ENCODE measurements at regions not wholly inside any gene's neighbourhood (a gene's known extent, or its start where the extent isn't known, plus 50 kb on each side); places are given as distances from the start of the nearest gene placed in this dataset.
A peak's percentile ranks its signal among the peaks of the same experiment; 100 is the strongest.
"Not testable (repeated sequence)": the region's sequence is repeated elsewhere in the genome, so short reads cannot be mapped to it uniquely, and the experiment has no call there.

DNA sequence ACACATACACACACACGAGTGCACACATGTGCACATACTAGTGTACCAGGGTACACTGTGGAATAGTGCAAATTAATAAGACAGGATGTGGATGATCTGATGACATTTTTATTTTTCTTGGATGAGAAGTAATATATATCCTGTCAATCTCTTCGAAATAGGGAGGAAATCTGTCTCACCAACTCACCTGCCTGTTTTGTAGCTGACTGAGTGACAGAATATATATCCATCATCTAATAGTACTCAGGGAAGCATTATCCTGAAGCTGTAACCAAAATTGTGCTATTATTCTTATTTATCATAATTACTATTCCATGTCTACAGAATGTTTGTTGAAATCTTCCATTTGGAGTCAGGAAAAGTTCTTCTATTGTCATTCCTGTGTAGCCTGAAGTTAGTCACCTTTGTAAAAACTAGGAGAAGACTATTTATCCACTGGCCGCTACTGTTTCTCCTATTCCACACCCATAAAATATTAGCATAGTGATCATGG, 888.0 kb downstream of the TRAM1L1 start:
- no peak for FAIRE-seq
- no peak for DNase-seq (ENCODE audit: insufficient read length, low spot score)
- TF ChIP-seq, protein P1, sequence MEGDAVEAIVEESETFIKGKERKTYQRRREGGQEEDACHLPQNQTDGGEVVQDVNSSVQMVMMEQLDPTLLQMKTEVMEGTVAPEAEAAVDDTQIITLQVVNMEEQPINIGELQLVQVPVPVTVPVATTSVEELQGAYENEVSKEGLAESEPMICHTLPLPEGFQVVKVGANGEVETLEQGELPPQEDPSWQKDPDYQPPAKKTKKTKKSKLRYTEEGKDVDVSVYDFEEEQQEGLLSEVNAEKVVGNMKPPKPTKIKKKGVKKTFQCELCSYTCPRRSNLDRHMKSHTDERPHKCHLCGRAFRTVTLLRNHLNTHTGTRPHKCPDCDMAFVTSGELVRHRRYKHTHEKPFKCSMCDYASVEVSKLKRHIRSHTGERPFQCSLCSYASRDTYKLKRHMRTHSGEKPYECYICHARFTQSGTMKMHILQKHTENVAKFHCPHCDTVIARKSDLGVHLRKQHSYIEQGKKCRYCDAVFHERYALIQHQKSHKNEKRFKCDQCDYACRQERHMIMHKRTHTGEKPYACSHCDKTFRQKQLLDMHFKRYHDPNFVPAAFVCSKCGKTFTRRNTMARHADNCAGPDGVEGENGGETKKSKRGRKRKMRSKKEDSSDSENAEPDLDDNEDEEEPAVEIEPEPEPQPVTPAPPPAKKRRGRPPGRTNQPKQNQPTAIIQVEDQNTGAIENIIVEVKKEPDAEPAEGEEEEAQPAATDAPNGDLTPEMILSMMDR (IDR thresholded peaks at IDR 0.05; ENCODE audit: insufficient read depth, missing control alignments), result no peak

DNA sequence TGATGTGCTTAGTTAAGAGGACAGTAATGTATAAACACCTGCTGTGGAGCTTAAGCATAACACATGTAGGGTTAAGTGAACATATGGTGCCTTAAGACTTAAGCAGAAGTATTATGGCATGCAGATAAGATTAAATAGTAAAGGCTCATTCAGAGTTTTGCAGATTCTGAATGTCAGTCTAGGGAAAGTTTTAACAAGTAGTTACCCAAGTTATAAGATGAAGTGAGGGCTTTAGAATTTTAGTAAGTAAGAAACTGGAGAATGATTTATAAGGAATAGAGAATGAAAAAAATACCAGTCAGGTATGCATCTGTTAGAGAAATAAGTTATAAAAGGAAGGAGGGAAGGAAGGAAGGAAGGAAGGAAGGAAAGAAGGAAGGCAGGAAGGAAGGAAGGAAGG, 902.1 kb downstream of the TRAM1L1 start:
- FAIRE-seq, result peak; percentile 88
- TF ChIP-seq, protein P1 (IDR thresholded peaks at IDR 0.05; ENCODE audit: insufficient read depth, missing control alignments), result no peak
- no peak for DNase-seq (ENCODE audit: insufficient read length, low spot score)

DNA sequence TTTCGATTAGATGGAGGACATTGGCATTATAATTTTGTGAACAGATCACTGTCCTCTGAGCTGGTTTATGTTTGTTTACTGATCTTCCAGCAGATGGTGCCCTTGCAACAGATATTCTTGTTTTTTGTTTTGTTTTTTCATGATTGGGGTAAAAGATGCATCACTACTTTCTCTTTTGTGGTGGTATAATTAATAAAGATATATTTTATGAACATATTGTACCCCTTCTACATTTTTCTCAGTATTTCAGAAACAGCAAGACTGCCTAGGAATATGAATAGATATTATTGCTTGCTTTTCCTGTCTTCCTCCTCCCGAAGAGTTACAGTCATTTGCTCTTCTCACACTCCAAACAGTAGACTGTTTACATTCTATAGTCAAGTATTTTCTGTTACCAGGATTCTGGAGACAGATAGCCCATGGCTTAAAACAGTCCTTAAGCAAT, 905.2 kb downstream of the TRAM1L1 start:
- DNase-seq (ENCODE audit: insufficient read length, low spot score) (no peak), FAIRE-seq (peak; percentile 87)
- TF ChIP-seq, protein P1 (IDR thresholded peaks at IDR 0.05; ENCODE audit: insufficient read depth, missing control alignments), result peak; percentile 71

DNA sequence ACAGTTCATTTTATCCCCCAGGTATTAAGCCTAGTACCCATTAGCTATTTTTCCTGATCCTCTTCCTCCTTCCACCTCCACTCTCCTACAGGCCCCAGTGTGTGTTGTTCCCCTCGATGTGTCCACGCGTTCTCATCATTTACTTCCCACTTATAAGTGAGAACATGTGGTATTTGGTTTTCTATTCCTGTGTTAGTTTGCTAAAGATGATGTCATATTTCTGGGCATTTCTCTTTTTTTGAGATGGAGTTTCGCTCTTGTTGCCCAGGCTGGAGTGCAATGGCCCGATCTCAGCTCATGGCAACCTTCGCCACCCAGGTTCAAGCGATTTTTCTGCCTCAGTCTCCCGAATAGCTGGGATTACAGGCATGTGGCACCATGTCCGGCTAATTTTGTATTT, 934.0 kb downstream of the TRAM1L1 start:
- not testable (repeated sequence) for FAIRE-seq; DNase-seq (ENCODE audit: insufficient read length, low spot score)

DNA sequence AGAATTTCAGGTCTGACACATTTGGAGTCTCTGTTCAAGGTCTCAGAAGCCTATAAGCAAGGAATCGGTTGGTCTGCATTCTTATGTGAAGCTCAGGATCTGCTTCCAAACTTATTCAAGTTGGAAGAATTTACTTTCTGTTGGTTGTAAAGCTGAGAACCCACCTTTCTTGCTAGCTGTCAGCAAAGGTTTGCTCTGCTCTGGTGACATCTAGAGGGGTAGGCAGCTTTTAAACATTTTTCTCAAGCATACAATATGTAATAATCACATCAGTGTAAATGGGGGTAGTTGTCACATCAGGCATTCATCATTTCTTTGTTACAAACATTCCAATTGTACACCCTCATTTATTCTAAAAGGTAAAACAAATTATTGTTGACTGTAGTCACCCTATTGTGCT, 935.2 kb downstream of the TRAM1L1 start:
- TF ChIP-seq, protein P1 (IDR thresholded peaks at IDR 0.05; ENCODE audit: insufficient read depth, missing control alignments), result peak; percentile 9
- DNase-seq (ENCODE audit: insufficient read length, low spot score) (no peak), FAIRE-seq (no peak)

DNA sequence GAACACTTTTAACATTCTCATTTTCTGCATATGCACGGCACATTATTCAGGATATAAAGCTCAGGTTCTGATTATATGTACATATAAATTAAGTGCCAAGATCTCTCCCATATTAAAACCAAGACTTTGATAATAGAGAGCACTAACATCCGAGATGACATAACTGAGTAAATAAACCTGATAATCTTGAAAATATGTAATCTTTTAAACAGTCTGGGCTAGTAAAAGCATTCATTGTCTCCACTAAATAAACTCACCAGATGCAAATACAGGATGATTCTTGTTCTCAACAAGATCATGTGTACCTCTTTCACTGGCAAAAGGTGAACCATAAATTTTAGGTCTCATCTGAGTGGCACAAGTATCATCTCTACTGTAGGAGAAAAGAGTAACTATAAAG, 942.2 kb downstream of the TRAM1L1 start:
- no peak for DNase-seq (ENCODE audit: insufficient read length, low spot score)
- FAIRE-seq, result no peak
- TF ChIP-seq, protein P1 (IDR thresholded peaks at IDR 0.05; ENCODE audit: insufficient read depth, missing control alignments), result no peak

DNA sequence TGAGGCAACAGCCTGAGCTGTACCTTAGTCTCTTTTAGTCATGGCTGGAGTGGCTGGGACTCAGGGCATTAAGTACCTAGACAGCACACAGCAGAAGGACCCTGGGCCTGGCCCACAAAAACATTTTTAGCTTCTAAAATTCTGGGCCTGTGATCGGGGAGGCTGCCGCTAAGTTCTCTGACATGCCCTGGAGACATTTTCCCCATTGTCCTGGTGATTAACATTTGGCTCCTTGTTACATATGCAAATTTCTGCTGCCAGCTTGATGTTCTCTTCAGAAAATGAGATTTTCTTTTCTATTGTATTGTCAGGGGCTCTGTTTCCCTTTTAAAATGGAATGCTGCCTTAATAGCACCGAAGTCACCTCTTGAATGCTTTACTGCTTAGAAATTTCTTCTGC, 952.4 kb downstream of the TRAM1L1 start:
- DNase-seq (ENCODE audit: insufficient read length, low spot score) (no peak), FAIRE-seq (no peak)
- TF ChIP-seq, protein P1 (IDR thresholded peaks at IDR 0.05; ENCODE audit: insufficient read depth, missing control alignments), result no peak

DNA sequence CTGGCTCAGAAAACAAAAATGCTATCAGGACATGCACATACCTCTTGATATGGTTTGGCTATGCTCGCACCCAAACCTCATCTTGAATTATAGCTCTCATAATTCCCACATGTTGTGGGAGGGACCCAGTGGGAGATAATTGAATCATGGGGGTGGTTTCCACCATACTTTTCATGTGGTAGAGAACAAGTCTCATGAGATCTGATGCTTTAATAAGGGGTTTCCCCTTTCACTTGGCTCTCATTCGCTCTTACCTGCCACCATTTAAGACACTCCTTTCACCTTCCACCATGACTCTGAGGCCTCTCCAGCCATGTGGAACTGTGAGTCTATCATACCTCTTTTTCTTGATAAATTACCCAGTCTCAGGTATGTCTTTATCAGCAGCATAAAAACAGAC, 958.6 kb downstream of the TRAM1L1 start:
- FAIRE-seq (no peak), DNase-seq (ENCODE audit: insufficient read length, low spot score) (no peak)
- TF ChIP-seq, protein P1 (IDR thresholded peaks at IDR 0.05; ENCODE audit: insufficient read depth, missing control alignments), result no peak
